Small intestine (tissue), 7 donors: ENCODE measurements at regions not wholly inside any gene's neighbourhood (a gene's known extent, or its start where the extent isn't known, plus 50 kb on each side); places are given as distances from the start of the nearest gene placed in this dataset.
A peak's percentile ranks its signal among the peaks of the same experiment; 100 is the strongest.

Experiments
- DNase-seq, 2 donors: peaks; one replicate each; pipeline versions ENCODE4 v3.0.0 to v3.0.0-alpha.2; 2013
- FAIRE-seq: peaks from 2 replicates; lab custom pipeline; 2012; peaks lifted over from hg19 to GRCh38; lab: Jason Lieb, UNC
- H3K27ac ChIP-seq, 3 donors: one replicate each; pipeline ENCODE4 v1.5.1; 2013; ENCODE audit warnings: low read length in 2 of 3, mild to moderate bottlenecking in 2 of 3, control low read depth in 1 of 3, inconsistent platforms in 1 of 3, low read depth in 1 of 3, moderate library complexity in 1 of 3
- H3K27me3 ChIP-seq, 3 donors: one replicate each; pipeline ENCODE4 v1.6.1; 2013; ENCODE audit warnings: low read length in 3 of 3, inconsistent platforms in 1 of 3; ENCODE audit not compliant: control insufficient read depth in 3 of 3, insufficient read depth in 3 of 3
- H3K36me3 ChIP-seq, 3 donors: one replicate each; pipeline ENCODE4 v1.6.1; 2013; ENCODE audit warnings: low read length in 3 of 3, inconsistent platforms in 1 of 3, low read depth in 1 of 3, mild to moderate bottlenecking in 1 of 3, moderate library complexity in 1 of 3; ENCODE audit not compliant: control insufficient read depth in 3 of 3, insufficient read depth in 2 of 3
- H3K4me1 ChIP-seq, 3 donors: one replicate each; pipeline ENCODE4 v1.6.1; 2013; ENCODE audit warnings: low read length in 2 of 3, inconsistent platforms in 1 of 3, low read depth in 1 of 3, mild to moderate bottlenecking in 1 of 3, moderate library complexity in 1 of 3; ENCODE audit not compliant: control insufficient read depth in 3 of 3, insufficient read depth in 2 of 3
- H3K4me3 ChIP-seq, 3 donors: one replicate each; pipeline ENCODE4 v1.5.1; 2013; ENCODE audit warnings: low read length in 3 of 3, control low read depth in 1 of 3, inconsistent platforms in 1 of 3, low read depth in 1 of 3, mild to moderate bottlenecking in 1 of 3, moderate library complexity in 1 of 3
- H3K9me3 ChIP-seq, 2 donors: one replicate each; pipeline ENCODE4 v1.6.1; 2013; ENCODE audit warnings: low read depth in 1 of 2, low read length in 1 of 2; ENCODE audit not compliant: control insufficient read depth in 2 of 2, insufficient read depth in 1 of 2
- WGBS, 3 donors: extraction: QIAGEN DNeasy Blood & Tissue Kit; methylation state at CpG; one replicate each; pipeline ENCODE4 v1.1.7; 2013; 5-methylcytosine and 5-hydroxymethylcytosine counted together
- donor health status: healthy with polysubstance abuse.
- donor health status: control.
- donor health status: control.
- donor health status: Bipolar disorder and iron deficiency.
- donor health status: healthy.

DNA sequence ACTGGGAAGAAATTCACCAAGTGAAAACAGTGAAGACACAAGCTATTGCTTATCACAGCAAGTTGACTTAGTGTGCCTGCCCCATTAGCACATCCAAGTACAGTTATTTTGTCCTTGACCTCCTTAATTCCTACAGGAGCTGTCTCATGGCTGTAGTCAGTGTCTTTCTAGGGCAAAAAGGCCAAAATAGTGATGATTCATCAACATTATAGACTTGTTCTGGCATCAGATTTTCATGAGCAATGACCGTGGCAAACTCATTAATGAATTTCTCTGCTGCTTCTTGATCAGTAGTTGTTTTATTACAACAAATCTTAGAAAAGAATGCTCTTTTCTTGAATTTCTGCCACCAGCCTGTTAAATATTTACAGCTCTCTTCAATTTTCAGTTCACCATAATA is 1169.3 kb upstream of the DDX18 start:
- DNase-seq (no peak), FAIRE-seq (no peak)
- Histone ChIP-seq H3K27me3 (no peaks in the 10 kb centered on the region), H3K36me3 (no peaks in the 10 kb centered on the region), H3K4me3 (no peak overlapping the region), H3K27ac (no peak overlapping the region), H3K9me3 (no peaks in the 10 kb centered on the region), H3K4me1 (no peaks in the 10 kb centered on the region)
- WGBS, 3 donors, result 58 to 68% (median 61%) methylated on average over 1 of the region's 1 CpG

DNA sequence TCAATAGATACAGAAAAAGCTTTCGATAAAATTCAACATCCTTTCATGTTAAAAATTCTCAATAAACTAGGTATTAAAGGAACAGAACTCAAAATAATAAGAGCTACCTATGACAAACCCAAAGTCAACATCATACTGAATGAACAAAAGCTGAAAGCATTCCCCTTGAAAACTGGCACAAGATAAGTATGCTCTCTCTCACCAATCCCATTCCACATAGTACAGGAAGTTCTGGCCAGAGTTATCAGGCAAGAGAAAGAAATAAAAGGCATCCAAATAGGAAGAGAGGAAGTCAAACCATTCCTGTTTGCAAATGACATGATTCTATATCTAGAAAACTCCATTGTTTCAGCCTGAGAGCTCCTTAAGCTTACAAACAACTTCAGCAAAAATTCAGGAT is 1145.8 kb upstream of the DDX18 start:
- H3K4me1 ChIP-seq, result no peaks in the 10 kb centered on the region
- no peaks in the 10 kb centered on the region for H3K36me3 ChIP-seq
- no peaks in the 10 kb centered on the region for H3K9me3 ChIP-seq
- no peak overlapping the region for H3K4me3 ChIP-seq
- 43 to 79% (median 71%) methylated on average over 1 of the region's 1 CpG for WGBS, 3 donors
- H3K27me3 ChIP-seq, result no peaks in the 10 kb centered on the region
- DNase-seq, result no peak
- no peak for FAIRE-seq
- H3K27ac ChIP-seq, result no peak overlapping the region

DNA sequence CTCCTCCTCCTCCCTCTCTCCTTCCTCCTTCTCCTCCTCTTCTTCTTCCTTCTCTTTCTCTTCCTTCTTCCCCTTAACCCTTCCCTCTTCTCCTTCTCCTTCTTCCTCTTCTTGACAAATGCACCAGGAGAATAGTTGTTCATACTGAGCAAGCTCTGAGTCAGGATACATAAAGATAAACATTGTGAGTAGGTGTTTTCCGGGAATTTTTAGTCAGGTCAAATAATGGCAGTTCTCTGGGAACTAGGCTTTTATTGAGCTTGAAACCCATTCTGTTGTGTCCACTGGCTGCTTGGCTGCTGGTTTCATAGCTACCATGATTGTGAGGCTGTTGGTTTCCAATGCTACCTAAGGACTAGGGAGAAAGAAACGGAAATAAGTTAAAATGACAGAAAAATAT is 1144.7 kb upstream of the DDX18 start:
- FAIRE-seq, result no peak

DNA sequence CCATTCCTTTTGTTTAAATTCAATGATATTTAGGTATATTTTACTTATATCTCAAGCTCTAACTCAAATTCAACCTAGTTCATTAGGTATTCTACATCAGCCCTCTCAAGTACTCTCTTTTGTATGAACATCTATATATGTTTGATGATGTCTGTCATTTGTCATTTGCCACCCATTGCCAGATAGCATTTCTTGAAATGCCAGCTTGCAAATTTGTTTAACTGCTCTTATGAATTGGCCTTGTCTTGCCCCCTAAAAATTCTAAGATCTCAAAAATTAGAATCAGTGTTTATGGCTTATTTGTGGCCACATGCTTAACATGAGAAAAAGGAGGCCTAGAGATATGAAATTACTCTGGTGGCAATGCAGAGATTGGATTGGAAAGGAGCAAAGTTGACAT is 1140.3 kb upstream of the DDX18 start:
- H3K4me3 ChIP-seq, result no peak overlapping the region
- FAIRE-seq (no peak), DNase-seq (no peak)
- H3K36me3 ChIP-seq, result no peaks in the 10 kb centered on the region
- no peaks in the 10 kb centered on the region for H3K27me3 ChIP-seq
- no peaks in the 10 kb centered on the region for H3K9me3 ChIP-seq
- H3K27ac ChIP-seq, result no peak overlapping the region
- H3K4me1 ChIP-seq, result no peaks in the 10 kb centered on the region

More for the DNA sequence above, 1144.7 kb upstream of the DDX18 start:
- H3K9me3 ChIP-seq, result no peaks in the 10 kb centered on the region
- no peaks in the 10 kb centered on the region for H3K27me3 ChIP-seq
- 55 to 71% (median 63%) methylated on average over 2 of the region's 2 CpGs for whole genome bisulfite sequencing, 3 donors
- no peak overlapping the region for H3K4me3 ChIP-seq
- no peaks in the 10 kb centered on the region for H3K36me3 ChIP-seq
- no peaks in the 10 kb centered on the region for H3K4me1 ChIP-seq
- H3K27ac ChIP-seq, result no peak overlapping the region
- DNase-seq, result no peak

DNA sequence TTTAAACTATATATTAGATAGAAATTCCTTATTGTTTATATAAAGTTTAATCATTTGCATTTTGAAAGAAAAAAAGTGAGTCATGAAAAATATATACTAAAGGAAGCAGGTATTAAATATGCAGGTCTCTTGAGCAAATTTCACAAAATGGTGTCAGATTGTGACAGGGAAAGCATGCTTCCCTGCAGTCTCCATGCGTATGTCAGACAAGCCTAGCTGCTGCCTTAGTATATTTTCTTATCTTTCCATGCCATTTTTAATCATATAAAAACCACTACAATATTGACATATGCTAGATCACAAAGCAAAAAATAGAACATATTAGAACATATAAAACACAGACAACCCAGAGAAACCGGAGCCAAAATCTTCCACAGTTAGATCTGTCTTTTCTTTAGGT is 1137.7 kb upstream of the DDX18 start:
- no peak overlapping the region for H3K27ac ChIP-seq
- FAIRE-seq (no peak), DNase-seq (no peak)
- H3K4me1 ChIP-seq, result no peaks in the 10 kb centered on the region
- no peaks in the 10 kb centered on the region for H3K27me3 ChIP-seq
- no peaks in the 10 kb centered on the region for H3K9me3 ChIP-seq
- 55 to 86% (median 73%) methylated on average over 2 of the region's 2 CpGs for WGBS, 3 donors
- no peaks in the 10 kb centered on the region for H3K36me3 ChIP-seq
- no peak overlapping the region for H3K4me3 ChIP-seq

DNA sequence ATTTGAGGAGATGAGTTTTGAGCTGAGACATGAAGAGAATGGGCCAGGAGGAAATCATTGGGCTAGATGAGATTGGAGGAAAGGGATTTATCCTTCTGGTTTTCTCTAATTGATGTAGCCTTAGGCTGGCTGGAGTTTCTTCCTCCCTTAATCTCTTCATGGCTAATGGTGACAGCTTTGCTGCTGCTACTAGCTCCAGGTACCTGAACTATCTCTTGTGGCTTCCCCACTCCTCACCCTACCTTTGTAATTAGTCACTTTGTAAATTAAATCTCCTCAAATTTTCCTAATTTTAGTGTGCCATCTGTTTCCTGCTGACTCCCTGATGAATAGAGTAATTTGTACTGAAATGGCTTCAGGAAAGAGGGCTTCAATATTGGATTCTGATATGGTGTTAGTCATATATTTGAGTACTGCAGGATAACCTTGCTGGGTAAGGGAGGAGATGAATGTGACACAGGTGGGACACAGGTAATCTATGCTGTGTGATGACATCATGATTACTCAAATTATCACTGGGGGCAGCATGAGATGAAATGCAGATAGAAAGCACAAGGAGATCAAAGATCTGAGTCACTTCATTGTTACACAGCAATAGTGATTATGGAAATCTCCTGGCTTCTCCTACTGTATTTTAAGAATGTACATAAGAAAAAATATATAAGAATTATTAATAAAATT is 1134.1 kb upstream of the DDX18 start:
- Histone ChIP-seq H3K9me3 (no peaks in the 10 kb centered on the region), H3K4me1 (no peaks in the 10 kb centered on the region), H3K4me3 (no peak overlapping the region), H3K36me3 (no peaks in the 10 kb centered on the region), H3K27me3 (no peaks in the 10 kb centered on the region), H3K27ac (no peak overlapping the region)
- FAIRE-seq, result no peak
- DNase-seq, result no peak

DNA sequence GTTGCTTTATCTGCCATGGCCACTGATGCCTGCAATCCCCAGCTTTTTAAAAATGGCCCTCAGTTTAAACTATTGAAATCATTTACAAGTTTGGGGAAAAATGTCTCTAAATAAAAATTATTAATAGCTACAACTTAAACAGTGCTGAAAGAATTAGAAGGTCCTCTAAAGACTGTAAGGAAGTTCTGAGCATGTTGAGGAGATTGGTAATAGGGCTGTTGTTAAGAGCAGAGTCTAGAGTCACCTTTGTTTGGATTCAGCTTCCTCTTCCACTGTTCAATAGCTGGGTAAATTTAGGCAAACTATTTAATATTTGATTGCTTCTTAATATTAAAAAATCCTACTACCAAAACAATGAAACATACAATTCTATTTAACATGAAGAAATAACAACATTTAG is 1127.1 kb upstream of the DDX18 start:
- FAIRE-seq (no peak), DNase-seq (no peak)
- H3K4me3 ChIP-seq, result no peak overlapping the region
- peaks cover 0 to 4% of the 10 kb centered on the region in 2 donors for H3K9me3 ChIP-seq
- no peaks in the 10 kb centered on the region for H3K4me1 ChIP-seq
- H3K27me3 ChIP-seq, result no peaks in the 10 kb centered on the region
- no peak overlapping the region for H3K27ac ChIP-seq
- no peaks in the 10 kb centered on the region for H3K36me3 ChIP-seq

DNA sequence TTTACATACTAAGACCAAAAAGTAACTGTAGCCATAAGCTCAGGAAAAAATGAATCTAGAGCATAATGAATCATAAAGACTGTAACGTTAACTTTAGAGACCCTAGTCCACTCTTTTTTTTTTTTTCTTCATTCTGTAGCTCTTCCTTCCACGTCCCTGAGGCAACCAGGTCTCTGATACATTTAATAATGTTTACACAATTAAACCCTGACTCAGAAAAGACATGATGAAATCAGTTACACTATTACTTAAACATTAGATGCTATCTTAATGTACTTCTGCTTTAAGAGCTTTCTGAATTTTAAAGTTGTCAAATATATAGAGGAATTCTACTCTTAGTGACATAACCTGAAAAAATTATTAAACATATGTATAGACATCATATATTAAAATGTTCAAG is 1121.5 kb upstream of the DDX18 start:
- Histone ChIP-seq H3K4me1 (no peaks in the 10 kb centered on the region), H3K9me3 (peaks cover 0 to 4% of the 10 kb centered on the region in 2 donors), H3K27me3 (no peaks in the 10 kb centered on the region), H3K4me3 (no peak overlapping the region), H3K36me3 (no peaks in the 10 kb centered on the region), H3K27ac (no peak overlapping the region)
- FAIRE-seq (no peak), DNase-seq (no peak)
- 32 to 52% (median 33%) methylated on average over 2 of the region's 2 CpGs for whole genome bisulfite sequencing, 3 donors

DNA sequence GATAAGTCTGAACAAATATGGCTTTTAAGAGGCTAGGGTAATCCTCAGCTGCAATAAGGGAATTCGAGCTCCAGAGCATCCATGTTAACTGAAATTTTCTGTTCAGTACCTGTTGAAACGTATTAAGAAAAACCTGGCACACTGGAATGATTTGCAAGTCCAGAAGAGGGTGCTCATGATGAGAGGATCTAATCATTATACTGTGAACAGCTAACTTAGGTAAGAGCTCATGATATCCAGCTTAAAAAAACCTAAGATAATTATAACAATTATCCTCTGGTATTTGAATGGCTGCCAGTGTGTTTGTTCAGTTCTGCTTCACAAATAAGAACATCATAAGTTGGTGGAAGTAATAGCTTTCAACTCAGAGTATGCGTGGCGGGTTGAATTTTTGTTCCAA is 1118.3 kb upstream of the DDX18 start:
- peak; percentile 2 to 6 for DNase-seq
- Histone ChIP-seq H3K4me1 (no peaks in the 10 kb centered on the region), H3K4me3 (no peak overlapping the region), H3K27ac (no peak overlapping the region), H3K27me3 (no peaks in the 10 kb centered on the region), H3K36me3 (no peaks in the 10 kb centered on the region), H3K9me3 (no peaks in the 10 kb centered on the region)
- WGBS, 3 donors, result 60 to 73% (median 64%) methylated on average over 4 of the region's 4 CpGs
- no peak for FAIRE-seq
